ENCODE measurements at regions not wholly inside any gene's neighbourhood (a gene's known extent, or its start where the extent isn't known, plus 50 kb on each side); places are given as distances from the start of the nearest gene placed in this dataset.

DNA sequence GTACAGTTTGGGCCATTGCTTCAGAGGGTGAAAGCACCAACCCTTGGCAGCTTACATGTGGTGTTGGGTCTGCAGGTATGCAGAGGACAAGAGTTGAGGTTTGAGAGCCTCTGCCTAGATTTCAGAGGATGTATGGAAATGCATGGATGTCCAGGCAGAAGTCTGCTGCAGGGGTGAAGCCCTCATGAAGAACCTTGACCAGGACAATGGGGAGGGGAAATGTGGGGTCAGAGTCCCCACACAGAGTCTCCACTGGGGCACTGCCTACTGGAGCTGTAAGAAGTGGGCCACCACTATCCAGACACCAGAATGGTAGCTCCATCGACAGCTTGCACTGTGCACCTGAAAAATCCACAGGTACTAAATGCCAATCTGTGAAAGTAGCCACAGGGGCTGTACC, 113.6 kb upstream of the SPATA31C2 start:
- CTCF ChIA-PET, result no interaction called here

DNA sequence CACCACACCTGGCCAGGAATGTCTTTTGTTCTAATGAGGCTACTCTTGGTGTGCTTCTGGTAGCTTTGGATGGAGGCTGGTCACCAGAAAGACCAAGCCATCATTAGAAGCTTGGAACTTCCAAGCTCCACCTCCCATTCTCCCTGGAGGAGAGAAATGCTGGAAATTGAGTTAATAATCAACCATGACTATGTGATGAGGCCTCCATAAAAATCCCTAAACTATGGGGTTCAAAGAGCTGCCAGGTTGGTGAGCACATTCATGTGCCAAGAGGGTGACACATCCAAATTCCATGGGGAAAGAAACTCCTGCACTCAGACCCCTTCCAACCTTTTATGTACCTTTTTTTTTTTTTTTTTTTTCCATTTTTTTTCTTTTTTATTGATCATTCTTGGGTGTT, 105.5 kb upstream of the SPATA31C2 start:
- CTCF ChIA-PET, result no interaction called here
- TF ChIP-seq EZH2phosphoT487 (IDR thresholded peaks at IDR 0.05; ENCODE audit: borderline replicate concordance, low read length) (no peak), EZH2 (IDR thresholded peaks at IDR 0.05; ENCODE audit: low read length, unreplicated experiment) (no peak)
- TF ChIP-seq, protein P1, sequence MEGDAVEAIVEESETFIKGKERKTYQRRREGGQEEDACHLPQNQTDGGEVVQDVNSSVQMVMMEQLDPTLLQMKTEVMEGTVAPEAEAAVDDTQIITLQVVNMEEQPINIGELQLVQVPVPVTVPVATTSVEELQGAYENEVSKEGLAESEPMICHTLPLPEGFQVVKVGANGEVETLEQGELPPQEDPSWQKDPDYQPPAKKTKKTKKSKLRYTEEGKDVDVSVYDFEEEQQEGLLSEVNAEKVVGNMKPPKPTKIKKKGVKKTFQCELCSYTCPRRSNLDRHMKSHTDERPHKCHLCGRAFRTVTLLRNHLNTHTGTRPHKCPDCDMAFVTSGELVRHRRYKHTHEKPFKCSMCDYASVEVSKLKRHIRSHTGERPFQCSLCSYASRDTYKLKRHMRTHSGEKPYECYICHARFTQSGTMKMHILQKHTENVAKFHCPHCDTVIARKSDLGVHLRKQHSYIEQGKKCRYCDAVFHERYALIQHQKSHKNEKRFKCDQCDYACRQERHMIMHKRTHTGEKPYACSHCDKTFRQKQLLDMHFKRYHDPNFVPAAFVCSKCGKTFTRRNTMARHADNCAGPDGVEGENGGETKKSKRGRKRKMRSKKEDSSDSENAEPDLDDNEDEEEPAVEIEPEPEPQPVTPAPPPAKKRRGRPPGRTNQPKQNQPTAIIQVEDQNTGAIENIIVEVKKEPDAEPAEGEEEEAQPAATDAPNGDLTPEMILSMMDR (conservative IDR thresholded peaks at IDR 0.05; ENCODE audit: low read depth, low read length), result no peak
- ATAC-seq, result no peak

More for the DNA sequence above, 113.6 kb upstream of the SPATA31C2 start:
- Histone ChIP-seq H3K9ac (ENCODE audit: low read length) (no peak overlapping the region), H3K36me3 (ENCODE audit: low read depth, low read length) (no peaks in the 10 kb centered on the region), H4K20me1 (ENCODE audit: low read length) (no peaks in the 10 kb centered on the region), H3K4me3 (ENCODE audit: low read length) (no peak overlapping the region), H2AFZ (ENCODE audit: low read length) (no peak overlapping the region), H3K9me2 (replicated peaks; ENCODE audit: low read length) (no peaks in the 10 kb centered on the region), H3F3A (ENCODE audit: low read length, unreplicated experiment) (no peaks in the 10 kb centered on the region), H3K79me2 (ENCODE audit: low read length) (no peaks in the 10 kb centered on the region), H3K27me3 (ENCODE audit: low read length) (no peaks in the 10 kb centered on the region), H3K4me1 (ENCODE audit: insufficient read depth, low read length) (no peaks in the 10 kb centered on the region), H3K4me2 (ENCODE audit: low read length) (no peak overlapping the region), H3K9me3 (ENCODE audit: low read length) (no peaks in the 10 kb centered on the region), H3K27ac (ENCODE audit: low read length) (no peak overlapping the region)
- POLR2A ChIA-PET (ENCODE audit: unreplicated experiment), result no interaction called here
- no TSS peak for BruUV-seq (replicated peaks)
- no peak for TF ChIP-seq EZH2 (IDR thresholded peaks at IDR 0.05; ENCODE audit: low read length, unreplicated experiment)
- TF ChIP-seq EZH2phosphoT487 (IDR thresholded peaks at IDR 0.05; ENCODE audit: borderline replicate concordance, low read length), result no peak
- TF ChIP-seq, protein P1 (conservative IDR thresholded peaks at IDR 0.05; ENCODE audit: low read depth, low read length), result no peak
- intact Hi-C loops (cut with micrococcal nuclease), result no loop called here
- ATAC-seq (no peak), DNase-seq (no peak)

DNA sequence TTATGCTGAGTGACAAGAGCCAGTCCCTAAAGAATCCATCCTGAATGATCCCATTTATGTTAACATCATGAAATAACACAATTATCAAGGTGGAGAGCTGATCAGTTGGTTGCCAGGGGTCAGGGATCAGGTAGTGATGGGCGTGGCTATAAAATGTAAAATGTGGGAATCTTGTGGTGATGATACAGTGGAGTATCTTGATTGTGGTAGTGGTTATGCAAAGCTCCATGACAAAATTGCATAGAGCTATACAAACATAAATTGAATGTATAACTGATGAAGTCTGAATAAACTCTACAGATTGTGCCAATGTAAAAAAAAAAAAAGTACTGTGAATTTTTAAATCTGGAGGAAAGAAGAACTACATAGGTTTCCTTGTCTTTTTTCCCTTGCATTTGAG, 104.6 kb upstream of the SPATA31C2 start:
- BruUV-seq (replicated peaks), result no TSS peak
- Histone ChIP-seq H4K20me1 (ENCODE audit: low read length) (no peaks in the 10 kb centered on the region), H2AFZ (ENCODE audit: low read length) (no peak overlapping the region), H3K36me3 (ENCODE audit: low read depth, low read length) (no peaks in the 10 kb centered on the region), H3K4me1 (ENCODE audit: insufficient read depth, low read length) (peaks cover 7% of the 10 kb centered on the region; the same call in 1 of the 2 replicates), H3F3A (ENCODE audit: low read length, unreplicated experiment) (no peaks in the 10 kb centered on the region), H3K9ac (ENCODE audit: low read length) (no peak overlapping the region), H3K79me2 (ENCODE audit: low read length) (no peaks in the 10 kb centered on the region), H3K27me3 (ENCODE audit: low read length) (no peaks in the 10 kb centered on the region), H3K27ac (ENCODE audit: low read length) (no peak overlapping the region), H3K4me3 (ENCODE audit: low read length) (no peak overlapping the region), H3K9me2 (replicated peaks; ENCODE audit: low read length) (no peaks in the 10 kb centered on the region), H3K9me3 (ENCODE audit: low read length) (no peaks in the 10 kb centered on the region), H3K4me2 (ENCODE audit: low read length) (no peak overlapping the region)
- TF ChIP-seq EZH2phosphoT487 (IDR thresholded peaks at IDR 0.05; ENCODE audit: borderline replicate concordance, low read length), result no peak
- no peak for TF ChIP-seq EZH2 (IDR thresholded peaks at IDR 0.05; ENCODE audit: low read length, unreplicated experiment)
- TF ChIP-seq, protein P1 (conservative IDR thresholded peaks at IDR 0.05; ENCODE audit: low read depth, low read length), result no peak
- ChIA-PET CTCF (no interaction called here), POLR2A (ENCODE audit: unreplicated experiment) (interaction anchor here (0.7 kb wide), 1 partner anchor 123 kb away, joined by 6 read pairs; no protein-coding TSS in a partner anchor)
- ATAC-seq (no peak), DNase-seq (no peak)
- intact Hi-C loops (cut with micrococcal nuclease), result no loop called here

More for the DNA sequence above, 105.5 kb upstream of the SPATA31C2 start:
- Histone ChIP-seq H3K9me2 (replicated peaks; ENCODE audit: low read length) (no peaks in the 10 kb centered on the region), H3K9me3 (ENCODE audit: low read length) (no peaks in the 10 kb centered on the region), H3K27ac (ENCODE audit: low read length) (no peak overlapping the region), H4K20me1 (ENCODE audit: low read length) (no peaks in the 10 kb centered on the region), H2AFZ (ENCODE audit: low read length) (no peak overlapping the region), H3F3A (ENCODE audit: low read length, unreplicated experiment) (no peaks in the 10 kb centered on the region), H3K27me3 (ENCODE audit: low read length) (no peaks in the 10 kb centered on the region), H3K4me1 (ENCODE audit: insufficient read depth, low read length) (peaks cover 7% of the 10 kb centered on the region; the same call in 1 of the 2 replicates), H3K4me2 (ENCODE audit: low read length) (no peak overlapping the region), H3K9ac (ENCODE audit: low read length) (no peak overlapping the region), H3K36me3 (ENCODE audit: low read depth, low read length) (no peaks in the 10 kb centered on the region), H3K4me3 (ENCODE audit: low read length) (no peak overlapping the region), H3K79me2 (ENCODE audit: low read length) (no peaks in the 10 kb centered on the region)
- POLR2A ChIA-PET (ENCODE audit: unreplicated experiment), result no interaction called here
- DNase-seq, result peak; percentile 31
- intact Hi-C loops (cut with micrococcal nuclease), result no loop called here
- no TSS peak for BruUV-seq (replicated peaks)
